NB4 (cell line): ENCODE measurements at regions not wholly inside any gene's neighbourhood (a gene's known extent, or its start where the extent isn't known, plus 50 kb on each side); places are given as distances from the start of the nearest gene placed in this dataset.

ENCODE experiments used
- CTCF ChIP-seq: IDR thresholded peaks from one replicate; pipeline ENCODE4 v1.5.1; 2012; ENCODE audit warnings: low read depth, low read length
- MAX ChIP-seq: IDR thresholded peaks from 2 replicates; pipeline ENCODE4 v1.6.1; 2011; ENCODE audit warnings: low read depth, low read length
- POLR2A ChIP-seq: IDR thresholded peaks from 2 replicates; pipeline ENCODE4 v1.6.1; 2011; ENCODE audit warnings: mild to moderate bottlenecking; ENCODE audit not compliant: insufficient read length; ENCODE audit errors: extremely low read depth

- TF ChIP-seq MAX (no peak), CTCF (peak; percentile 9), POLR2A (no peak)
Measured at GRCh38 chr9:109560470-109561132, 62.5 kb upstream of the PTPN3 start.
